ENCODE measurements at regions not wholly inside any gene's neighbourhood (a gene's known extent, or its start where the extent isn't known, plus 50 kb on each side); places are given as distances from the start of the nearest gene placed in this dataset.
"Not testable (repeated sequence)": the region's sequence is repeated elsewhere in the genome, so short reads cannot be mapped to it uniquely, and the experiment has no call there.

DNA sequence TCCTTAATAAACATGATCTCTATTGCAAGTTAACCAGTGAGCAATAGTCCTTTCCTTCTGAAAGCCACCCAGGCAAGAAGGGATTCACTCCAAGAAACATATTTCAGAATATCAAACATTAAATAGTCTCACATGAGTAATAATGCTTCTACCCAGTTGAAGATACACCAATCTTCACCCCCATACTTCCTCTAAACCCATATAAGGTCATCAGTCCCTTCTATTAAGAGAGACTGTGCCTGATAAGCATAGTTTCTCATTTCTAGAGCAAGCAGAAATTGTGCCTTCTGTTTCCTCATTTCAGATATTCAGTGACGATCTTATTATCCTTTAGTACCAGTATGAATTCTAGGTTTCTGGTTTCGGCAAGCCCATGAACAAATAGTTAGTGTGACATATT lies 64.6 kb downstream of the DSEL start:
- no peak overlapping the region for H3K4me3 Mint-ChIP-seq
- H3K9ac ChIP-seq (ENCODE audit: insufficient read depth, low read length, poor library complexity, severe bottlenecking) = no peak overlapping the region
- H3K4me1 ChIP-seq (ENCODE audit: control insufficient read depth in 1 of 2, insufficient read depth in 2 of 2, low read length in 2 of 2) = no peaks in the 10 kb centered on the region
- no peak overlapping the region for H3K27ac Mint-ChIP-seq
- H3K4me1 Mint-ChIP-seq = no peaks in the 10 kb centered on the region
- peaks cover 0 to 14% (median 6%) of the 10 kb centered on the region in 7 donors for H3K9me3 Mint-ChIP-seq
- H3K27ac ChIP-seq (ENCODE audit: low read depth in 1 of 2, low read length in 2 of 2) = no peak overlapping the region
- TF ChIP-seq, protein P1, sequence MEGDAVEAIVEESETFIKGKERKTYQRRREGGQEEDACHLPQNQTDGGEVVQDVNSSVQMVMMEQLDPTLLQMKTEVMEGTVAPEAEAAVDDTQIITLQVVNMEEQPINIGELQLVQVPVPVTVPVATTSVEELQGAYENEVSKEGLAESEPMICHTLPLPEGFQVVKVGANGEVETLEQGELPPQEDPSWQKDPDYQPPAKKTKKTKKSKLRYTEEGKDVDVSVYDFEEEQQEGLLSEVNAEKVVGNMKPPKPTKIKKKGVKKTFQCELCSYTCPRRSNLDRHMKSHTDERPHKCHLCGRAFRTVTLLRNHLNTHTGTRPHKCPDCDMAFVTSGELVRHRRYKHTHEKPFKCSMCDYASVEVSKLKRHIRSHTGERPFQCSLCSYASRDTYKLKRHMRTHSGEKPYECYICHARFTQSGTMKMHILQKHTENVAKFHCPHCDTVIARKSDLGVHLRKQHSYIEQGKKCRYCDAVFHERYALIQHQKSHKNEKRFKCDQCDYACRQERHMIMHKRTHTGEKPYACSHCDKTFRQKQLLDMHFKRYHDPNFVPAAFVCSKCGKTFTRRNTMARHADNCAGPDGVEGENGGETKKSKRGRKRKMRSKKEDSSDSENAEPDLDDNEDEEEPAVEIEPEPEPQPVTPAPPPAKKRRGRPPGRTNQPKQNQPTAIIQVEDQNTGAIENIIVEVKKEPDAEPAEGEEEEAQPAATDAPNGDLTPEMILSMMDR (IDR thresholded peaks at IDR 0.05) = no peak
- no peak overlapping the region for H3K4me3 ChIP-seq (replicated peaks in 1 of 3; ENCODE audit: low read depth in 2 of 3, low read length in 3 of 3)
- no peaks in the 10 kb centered on the region for H3K27me3 Mint-ChIP-seq (ENCODE audit: low read depth in 3 of 3)
- H4K20me1 ChIP-seq (ENCODE audit: insufficient read depth, low read length) = no peaks in the 10 kb centered on the region
- no CpG with 5 or more reads among the region's 2 CpGs for WGBS (ENCODE audit: insufficient coverage)
- no peak overlapping the region for H3K4me2 ChIP-seq (replicated peaks; ENCODE audit: extremely low read depth, low read length, poor library complexity, severe bottlenecking)
- DNase-seq = no peak
- no peaks in the 10 kb centered on the region for H3K27me3 ChIP-seq (ENCODE audit: control insufficient read depth in 2 of 2, insufficient read depth in 2 of 2, low read length in 2 of 2)
- no peak overlapping the region for H2AFZ ChIP-seq (ENCODE audit: insufficient read depth, low read depth, low read length, poor library complexity, severe bottlenecking)
- no peaks in the 10 kb centered on the region for H3K36me3 Mint-ChIP-seq
- no peaks in the 10 kb centered on the region for H3K36me3 ChIP-seq (replicated peaks in 1 of 2; ENCODE audit: control insufficient read depth in 1 of 2, insufficient read depth in 2 of 2, low read length in 2 of 2)
- intact Hi-C loops (cut with micrococcal nuclease) = no loop called here
- peaks cover 5 to 9% of the 10 kb centered on the region in 2 donors for H3K9me3 ChIP-seq (replicated peaks in 1 of 2; ENCODE audit: control insufficient read depth in 1 of 2, insufficient read depth in 1 of 2, low read length in 2 of 2)
- H3K79me2 ChIP-seq (ENCODE audit: insufficient read depth, low read length) = no peaks in the 10 kb centered on the region

DNA sequence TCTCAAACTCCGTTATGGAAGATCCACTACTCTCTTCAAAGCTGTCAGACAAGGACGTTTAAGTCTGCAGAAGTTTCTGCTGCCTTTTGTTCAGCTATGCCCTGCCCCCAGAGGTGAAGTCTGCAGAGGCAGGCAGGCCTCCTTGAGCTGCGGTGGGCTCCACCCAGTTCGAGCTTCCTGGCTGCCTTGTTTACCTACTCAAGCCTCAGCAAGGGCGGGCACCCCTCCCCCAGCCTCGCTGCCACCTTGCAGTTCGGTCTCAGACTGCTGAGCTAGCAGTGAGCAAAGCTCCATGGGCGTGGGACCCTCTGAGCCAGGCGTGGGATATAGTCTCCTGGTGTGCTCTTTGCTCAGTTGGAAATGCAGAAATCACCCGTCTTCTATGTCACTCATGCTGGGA lies 65.4 kb downstream of the DSEL start:
- H3K9me3 Mint-ChIP-seq = peaks cover 0 to 14% (median 6%) of the 10 kb centered on the region in 7 donors
- H3K4me3 Mint-ChIP-seq; H3K27me3 Mint-ChIP-seq (ENCODE audit: low read depth in 3 of 3); H3K4me3 ChIP-seq (replicated peaks in 1 of 3; ENCODE audit: low read depth in 2 of 3, low read length in 3 of 3); H3K27ac ChIP-seq (ENCODE audit: low read depth in 1 of 2, low read length in 2 of 2); intact Hi-C loops (cut with micrococcal nuclease); H2AFZ ChIP-seq (ENCODE audit: insufficient read depth, low read depth, low read length, poor library complexity, severe bottlenecking); H3K79me2 ChIP-seq (ENCODE audit: insufficient read depth, low read length); H3K27ac Mint-ChIP-seq; H3K27me3 ChIP-seq (ENCODE audit: control insufficient read depth in 2 of 2, insufficient read depth in 2 of 2, low read length in 2 of 2); H3K4me1 ChIP-seq (ENCODE audit: control insufficient read depth in 1 of 2, insufficient read depth in 2 of 2, low read length in 2 of 2); DNase-seq; H3K4me2 ChIP-seq (replicated peaks; ENCODE audit: extremely low read depth, low read length, poor library complexity, severe bottlenecking); H3K4me1 Mint-ChIP-seq; H3K9me3 ChIP-seq (replicated peaks in 1 of 2; ENCODE audit: control insufficient read depth in 1 of 2, insufficient read depth in 1 of 2, low read length in 2 of 2); H3K36me3 Mint-ChIP-seq; H3K9ac ChIP-seq (ENCODE audit: insufficient read depth, low read length, poor library complexity, severe bottlenecking); H4K20me1 ChIP-seq (ENCODE audit: insufficient read depth, low read length); H3K36me3 ChIP-seq (replicated peaks in 1 of 2; ENCODE audit: control insufficient read depth in 1 of 2, insufficient read depth in 2 of 2, low read length in 2 of 2): not testable (repeated sequence)
- WGBS (ENCODE audit: insufficient coverage) = 89% methylated on average over 9 of the region's 10 CpGs
